HepG2 (cell line): ENCODE measurements at regions not wholly inside any gene's neighbourhood (a gene's known extent, or its start where the extent isn't known, plus 50 kb on each side); places are given as distances from the start of the nearest gene placed in this dataset.

ENCODE experiments used
- ATAC-seq: fragments of 200-7000 bp; cut with Tn5 transposase; 3 replicates; pipeline ENCODE4 v1.9.1; 2020; ENCODE audit warnings: mild to moderate bottlenecking, moderate library complexity
- BruUV-seq: library from RNA; stranded (reverse); fragments of 400-500 nt; replicated peaks from 2 replicates; lab custom pipeline; 2021; lab: Mats Ljungman, UMichigan
- CTCF ChIA-PET: fragments of 300-600 bp; formaldehyde crosslinking; extraction: SDS; loops from one replicate; lab custom pipeline; 2021; ENCODE audit warnings: low total read pairs, inconsistent platforms, low intra/inter-chr PET ratio; lab: Yijun Ruan, JAX
- POLR2A ChIA-PET: fragments of 350-600 bp; sonication (Branson Sonifier 250); formaldehyde crosslinking; loops from one replicate; lab custom pipeline; 2020; ENCODE audit warnings: antibody characterized with exemption, inconsistent platforms; lab: Yijun Ruan, JAX
- DNase-seq: peaks from one replicate; pipeline ENCODE4 v3.0.0-alpha.2; 2015; ENCODE audit warnings: low spot score
- FAIRE-seq: peaks from 3 replicates; lab custom pipeline; 2011; peaks lifted over from hg19 to GRCh38; lab: Jason Lieb, UNC
- H2AFZ ChIP-seq: one replicate; pipeline ENCODE4 v1.6.1; 2011; ENCODE audit warnings: low read length, inconsistent platforms
- H3K27ac ChIP-seq: fragments of 300-600 bp; 3 replicates; pipeline ENCODE4 v1.8.0; 2011; ENCODE audit warnings: mixed run types, mild to moderate bottlenecking, mixed read lengths, low read length, inconsistent platforms; ENCODE audit not compliant: insufficient read depth; ENCODE audit errors: extremely low read length
- H3K27me3 ChIP-seq, 2 experiments: fragments of 200-600 bp in 1 of 2; 2 replicates in 1 of 2; 3 replicates in 1 of 2; pipeline versions ENCODE4 v1.6.0 to v1.8.0; 2011; ENCODE audit warnings: low read length in 2 of 2, mild to moderate bottlenecking in 2 of 2, moderate library complexity in 2 of 2, inconsistent platforms in 1 of 2; ENCODE audit not compliant: insufficient read depth in 2 of 2, control insufficient read depth in 1 of 2
- H3K36me3 ChIP-seq, 2 experiments: fragments of 200-600 bp in 1 of 2; replicated peaks in 1 of 2; 2 replicates in 1 of 2; 3 replicates in 1 of 2; pipeline versions ENCODE4 v1.5.1 to v1.8.0; 2011; ENCODE audit warnings: low read length in 2 of 2, inconsistent platforms in 1 of 2; ENCODE audit not compliant: insufficient read depth in 2 of 2, control insufficient read depth in 1 of 2
- H3K4me1 ChIP-seq: 2 replicates; pipeline ENCODE4 v1.5.1; 2012; ENCODE audit warnings: low read length, inconsistent platforms; ENCODE audit not compliant: insufficient read depth
- H3K4me2 ChIP-seq: 2 replicates; pipeline ENCODE4 v1.6.0; 2011; ENCODE audit warnings: low read depth, low read length, inconsistent platforms
- H3K4me3 ChIP-seq, 3 experiments: fragments of 200-600 bp in 1 of 3; sonication (generic), shearing (Covaris generic) in 1 of 3; replicated peaks in 1 of 3; 2 replicates each; pipeline ENCODE4 v1.5.1; 2011 to 2016; ENCODE audit warnings: low read length in 3 of 3, inconsistent platforms in 2 of 3, low read depth in 2 of 3, mild to moderate bottlenecking in 2 of 3, control low read depth in 1 of 3, mixed read lengths in 1 of 3; ENCODE audit not compliant: insufficient read depth in 1 of 3
- H3K79me2 ChIP-seq: one replicate; pipeline ENCODE4 v1.6.1; 2011; ENCODE audit warnings: low read length, inconsistent platforms; ENCODE audit not compliant: insufficient read depth
- H3K9ac ChIP-seq: 2 replicates; pipeline ENCODE4 v1.6.0; 2011; ENCODE audit warnings: mild to moderate bottlenecking, low read depth, low read length, inconsistent platforms; ENCODE audit not compliant: insufficient read depth
- H3K9me3 ChIP-seq: 2 replicates; pipeline ENCODE4 v1.5.1; 2012; ENCODE audit warnings: mild to moderate bottlenecking, low read length
- H4K20me1 ChIP-seq: 2 replicates; pipeline ENCODE4 v1.6.0; 2011; ENCODE audit warnings: inconsistent platforms, mild to moderate bottlenecking, low read length, moderate library complexity; ENCODE audit not compliant: insufficient read depth
- CHD2 ChIP-seq: IDR thresholded peaks from 2 replicates; pipeline ENCODE4 v1.6.1; 2011; ENCODE audit warnings: low read depth, low read length, improper control_type of control experiment
- HNRNPLL ChIP-seq: fragments of 200-400 bp; formaldehyde crosslinking; IDR thresholded peaks from 2 replicates; pipeline ENCODE4 v1.6.1; 2017; ENCODE audit warnings: mild to moderate bottlenecking, low read depth, low read length; ENCODE audit not compliant: poor library complexity, severe bottlenecking
- MAFK ChIP-seq, 2 experiments: IDR thresholded peaks in 1 of 2; conservative IDR thresholded peaks in 1 of 2; 2 replicates each; pipeline ENCODE4 v1.6.1; 2011; ENCODE audit warnings: improper control_type of control experiment in 2 of 2, low read length in 2 of 2
- NR2C2 ChIP-seq: sonication (generic); formaldehyde crosslinking; IDR thresholded peaks from 2 replicates; pipeline ENCODE4 v1.4.0; 2020; ENCODE audit warnings: missing genetic modification reagents, mild to moderate bottlenecking, moderate library complexity, borderline replicate concordance
- ZBTB42 ChIP-seq: sonication (generic); formaldehyde crosslinking; IDR thresholded peaks from 2 replicates; pipeline ENCODE4 v1.5.0; 2020; ENCODE audit warnings: mild to moderate bottlenecking, missing genetic modification reagents
- ZNF577 ChIP-seq: sonication (generic); formaldehyde crosslinking; IDR thresholded peaks from 2 replicates; pipeline ENCODE4 v1.4.0; 2020; ENCODE audit warnings: mild to moderate bottlenecking, low read depth, missing genetic modification reagents, borderline replicate concordance
- WGBS: methylation state at CpG from one replicate; pipeline ENCODE4 v1.1.6; 2017; ENCODE audit warnings: low lambda C conversion rate; 5-methylcytosine and 5-hydroxymethylcytosine counted together
- in situ Hi-C: cut with HindIII; loops from 2 replicates; pipeline ENCODE4 v1.10.0; 2017; ENCODE audit warnings: low pct_unique_long_range_greater_than_20kb; ENCODE audit not compliant: extremely low pct_ligation_motif_present
- intact Hi-C: fragments of 100-400 bp; cut with micrococcal nuclease; formaldehyde crosslinking; loops from one replicate; pipeline ENCODE4 v1.10.0; 2022; ENCODE audit not compliant: unreplicated experiment

GRCh38 chr11:35084817-35085440 is 54.0 kb upstream of the CD44 start (continued):
- no peak for TF ChIP-seq NR2C2

DNA sequence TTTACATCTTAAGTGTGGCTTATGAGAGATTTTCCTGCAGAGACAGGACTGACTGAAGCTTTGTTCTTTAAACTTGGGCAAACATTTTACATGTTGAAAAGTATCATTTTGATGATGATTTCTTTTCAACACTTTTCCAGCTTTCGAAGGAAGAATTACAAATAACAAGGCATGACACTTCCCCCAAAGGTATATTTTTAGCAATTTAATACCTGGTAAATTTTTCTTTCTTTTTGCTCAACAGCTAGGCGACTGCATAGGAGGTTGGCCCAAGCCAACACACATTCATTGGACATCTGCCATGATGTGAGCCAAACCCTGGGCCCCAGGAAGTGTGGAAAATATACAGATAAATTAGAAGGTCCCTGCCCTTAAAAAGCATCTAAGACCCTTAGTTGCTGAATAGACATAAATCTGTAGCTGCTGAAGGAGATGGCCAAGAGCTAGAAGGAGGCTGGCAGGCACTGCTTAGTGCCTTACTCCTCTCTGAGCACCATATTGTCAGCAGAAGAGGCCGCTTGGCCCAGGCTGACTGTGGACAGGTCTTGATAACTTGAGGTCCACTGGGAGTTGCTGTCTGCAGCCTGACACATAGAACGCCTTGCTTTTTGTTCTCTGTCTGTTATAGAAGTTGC is 53.3 kb upstream of the CD44 start:
- no peak overlapping the region for H3K27ac ChIP-seq
- WGBS: 12% methylated on average over 4 of the region's 4 CpGs
- FAIRE-seq (no peak), ATAC-seq (no peak), DNase-seq (no peak)
- intact Hi-C loops (no loop called here), in situ Hi-C loops (no loop called here)
- H3K9ac ChIP-seq: no peak overlapping the region
- TF ChIP-seq HNRNPLL (no peak), MAFK (conservative IDR thresholded peaks at IDR 0.05 in 1 of 2, IDR thresholded peaks at IDR 0.05 in 1 of 2; ENCODE audit: low read length in 2 of 2) (peak; percentile 41 to 42; a peak in 2 of 4 replicates)
- no TSS peak for BruUV-seq
- H3K36me3 ChIP-seq: no peaks in the 10 kb centered on the region
- no peak overlapping the region for H3K4me2 ChIP-seq
- no peak overlapping the region for H2AFZ ChIP-seq
- H3K27me3 ChIP-seq: no peaks in the 10 kb centered on the region; a peak in 2 of 5 replicates
- no peaks in the 10 kb centered on the region for H3K4me1 ChIP-seq
- no peak overlapping the region for H3K4me3 ChIP-seq
- H3K9me3 ChIP-seq: no peaks in the 10 kb centered on the region
- ChIA-PET POLR2A (no interaction called here), CTCF (no interaction called here)
- H3K79me2 ChIP-seq: no peaks in the 10 kb centered on the region
- H4K20me1 ChIP-seq: no peaks in the 10 kb centered on the region

- H3K4me2 ChIP-seq: no peak overlapping the region
- no peaks in the 10 kb centered on the region for H3K36me3 ChIP-seq
- H4K20me1 ChIP-seq: no peaks in the 10 kb centered on the region
- intact Hi-C loops (no loop called here), in situ Hi-C loops (no loop called here)
- no peak overlapping the region for H2AFZ ChIP-seq
- 0% methylated on average over 1 of the region's 1 CpG for WGBS
- no peaks in the 10 kb centered on the region for H3K79me2 ChIP-seq
- FAIRE-seq: no peak
- POLR2A ChIA-PET: no interaction called here
- no peak overlapping the region for H3K4me3 ChIP-seq
- no peak for DNase-seq
- H3K4me1 ChIP-seq: no peaks in the 10 kb centered on the region
- peaks cover 0 to 5% of the 10 kb centered on the region in 2 experiments; a peak in 2 of 5 replicates for H3K27me3 ChIP-seq
- H3K9me3 ChIP-seq: no peaks in the 10 kb centered on the region
- no peak for ATAC-seq
- BruUV-seq: no TSS peak
- no peak overlapping the region for H3K27ac ChIP-seq
- CTCF ChIA-PET: no interaction called here
- H3K9ac ChIP-seq: no peak overlapping the region
- TF ChIP-seq CHD2: no peak
- TF ChIP-seq ZBTB42 (CRISPR knock-in tag): no peak
- TF ChIP-seq ZNF577 (CRISPR knock-in tag): no peak
These were observed 51.3 kb upstream of the CD44 start for GRCh38 chr11:35087648-35088047.
